ENCODE measurements at regions not wholly inside any gene's neighbourhood (a gene's known extent, or its start where the extent isn't known, plus 50 kb on each side); places are given as distances from the start of the nearest gene placed in this dataset.
"Not testable (repeated sequence)": the region's sequence is repeated elsewhere in the genome, so short reads cannot be mapped to it uniquely, and the experiment has no call there.

DNA sequence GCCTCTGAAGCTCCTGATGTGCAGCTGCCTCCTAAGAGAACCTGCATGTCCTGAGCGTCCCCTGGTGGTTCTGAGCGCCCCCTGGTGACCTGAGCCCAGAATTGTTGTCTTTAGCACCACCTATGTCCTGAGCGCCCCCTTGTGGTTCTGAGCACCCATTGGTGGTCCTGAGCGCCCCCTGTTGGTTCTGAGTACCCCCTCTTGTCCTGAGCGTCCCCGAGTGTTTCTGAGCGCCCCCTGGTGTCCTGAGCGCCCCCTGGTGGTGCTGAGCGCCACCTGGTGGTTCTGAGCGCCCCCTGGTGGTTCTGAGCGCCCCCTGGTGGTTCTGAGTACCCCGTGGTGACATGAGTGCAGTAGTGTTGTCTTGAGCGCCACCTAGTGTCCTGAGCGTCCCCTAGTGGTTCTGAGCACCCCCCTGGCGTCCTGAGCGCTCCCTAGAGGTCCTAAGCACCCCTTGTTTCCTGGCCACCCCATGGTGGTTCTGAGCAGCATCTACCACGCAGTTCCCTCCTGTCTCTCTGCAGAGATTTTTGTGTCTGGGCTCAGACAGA is 782.5 kb downstream of the TMEM121 start:
- Histone ChIP-seq H3K36me3 (ENCODE audit: control insufficient read depth, low read depth, low read length) (no peaks in the 10 kb centered on the region), H3K9me3 (ENCODE audit: control insufficient read depth, low read depth, low read length) (peaks cover 52% of the 10 kb centered on the region), H3K4me3 (ENCODE audit: low read length) (no peak overlapping the region), H3K27ac (ENCODE audit: low read length) (no peak overlapping the region), H3K4me1 (ENCODE audit: control insufficient read depth, low read depth, low read length) (no peaks in the 10 kb centered on the region), H3K9ac (ENCODE audit: low read length) (no peak overlapping the region), H3K27me3 (ENCODE audit: control insufficient read depth, insufficient read depth, low read length) (no peaks in the 10 kb centered on the region)

DNA sequence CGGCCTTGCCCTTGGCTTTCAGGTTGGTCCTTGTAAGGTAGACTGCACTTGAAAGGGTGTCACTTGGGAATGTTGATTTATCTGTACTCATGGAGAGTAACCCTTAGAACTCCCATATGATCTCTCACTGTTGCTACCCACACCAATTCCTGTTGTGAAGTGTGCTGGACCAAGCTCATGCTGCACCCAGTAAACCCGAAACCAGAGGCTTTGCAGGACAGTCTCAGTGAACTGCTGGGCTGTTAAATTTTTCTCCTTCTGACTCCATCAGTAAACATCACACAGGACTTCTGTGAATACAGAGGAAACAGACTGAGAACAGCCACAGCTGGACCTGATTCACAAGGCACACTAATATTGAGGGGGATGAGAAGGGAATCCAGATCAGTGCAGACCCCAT is 783.0 kb downstream of the TMEM121 start:
- H3K9ac ChIP-seq (ENCODE audit: low read length) = no peak overlapping the region
- H3K27ac ChIP-seq (ENCODE audit: low read length) = no peak overlapping the region
- H3K27me3 ChIP-seq (ENCODE audit: control insufficient read depth, insufficient read depth, low read length) = no peaks in the 10 kb centered on the region
- peaks cover 51% of the 10 kb centered on the region for H3K9me3 ChIP-seq (ENCODE audit: control insufficient read depth, low read depth, low read length)
- no peaks in the 10 kb centered on the region for H3K36me3 ChIP-seq (ENCODE audit: control insufficient read depth, low read depth, low read length)
- H3K4me3 ChIP-seq (ENCODE audit: low read length) = no peak overlapping the region
- no peaks in the 10 kb centered on the region for H3K4me1 ChIP-seq (ENCODE audit: control insufficient read depth, low read depth, low read length)

DNA sequence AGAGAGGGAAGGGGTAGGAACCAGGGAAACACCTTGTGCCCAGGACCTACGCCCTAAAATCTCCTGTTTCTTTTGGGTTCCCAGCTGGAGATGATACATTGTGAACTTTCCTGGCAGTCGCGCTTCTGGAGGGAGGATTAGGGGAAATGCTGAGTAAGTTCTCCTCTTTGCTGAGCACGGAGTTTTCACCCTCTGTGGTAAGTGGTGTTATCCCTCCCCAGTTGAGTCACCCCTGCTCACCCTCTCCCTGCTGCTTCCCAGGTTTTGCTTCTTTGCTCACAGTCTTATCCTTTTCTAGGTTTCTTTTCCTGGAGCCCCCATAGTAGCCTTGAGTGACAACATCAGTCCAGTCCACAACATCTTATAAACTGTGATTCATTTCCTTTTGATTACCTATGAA is 789.1 kb downstream of the TMEM121 start:
- Histone ChIP-seq H3K4me3 (ENCODE audit: low read length) (no peak overlapping the region), H3K36me3 (ENCODE audit: control insufficient read depth, low read depth, low read length) (no peaks in the 10 kb centered on the region), H3K9ac (ENCODE audit: low read length) (no peak overlapping the region), H3K27me3 (ENCODE audit: control insufficient read depth, insufficient read depth, low read length) (no peaks in the 10 kb centered on the region), H3K9me3 (ENCODE audit: control insufficient read depth, low read depth, low read length) (peaks cover 38% of the 10 kb centered on the region), H3K4me1 (ENCODE audit: control insufficient read depth, low read depth, low read length) (no peaks in the 10 kb centered on the region), H3K27ac (ENCODE audit: low read length) (no peak overlapping the region)

DNA sequence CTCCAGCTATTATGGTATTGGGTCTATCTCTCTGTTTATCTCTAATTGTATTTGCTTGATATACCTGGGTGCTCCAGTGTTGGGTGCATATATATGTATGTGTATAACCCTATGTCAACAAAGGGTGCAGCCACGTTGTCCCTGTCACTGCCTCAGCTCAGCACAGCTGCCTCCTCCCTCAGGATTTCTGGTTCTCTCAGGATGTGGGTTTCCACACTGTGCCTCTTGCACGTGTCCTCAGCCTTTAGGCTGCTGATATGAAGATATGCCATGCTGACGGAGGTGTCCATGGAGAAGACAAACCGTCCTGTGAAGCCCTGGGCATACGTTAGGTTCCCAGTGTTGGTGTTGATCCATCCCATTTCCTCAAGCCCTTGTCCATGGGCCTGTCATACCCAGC is 791.2 kb downstream of the TMEM121 start:
- H3K9me3 ChIP-seq (ENCODE audit: control insufficient read depth, low read depth, low read length) = peaks cover 32% of the 10 kb centered on the region

DNA sequence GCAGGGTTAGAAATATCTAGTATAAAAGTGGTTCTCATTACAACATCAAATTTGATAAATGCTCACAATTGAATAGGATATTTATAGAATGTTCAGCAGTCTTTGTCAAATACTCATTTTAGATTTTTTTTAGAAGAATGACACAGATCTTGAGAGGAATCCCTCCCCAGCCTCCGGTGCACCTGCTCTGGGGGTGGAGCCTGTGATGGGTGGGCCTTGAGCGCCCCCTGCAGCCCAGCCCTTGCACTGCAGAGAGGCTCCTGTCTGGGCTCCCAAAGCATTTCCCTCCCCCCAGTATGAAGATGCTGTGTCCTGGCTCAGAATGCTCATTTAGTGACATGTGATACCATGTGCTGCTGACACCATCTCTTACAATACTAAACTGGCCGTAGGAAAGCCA is 792.3 kb downstream of the TMEM121 start:
- peaks cover 26% of the 10 kb centered on the region for H3K9me3 ChIP-seq (ENCODE audit: control insufficient read depth, low read depth, low read length)
- no peaks in the 10 kb centered on the region for H3K4me1 ChIP-seq (ENCODE audit: control insufficient read depth, low read depth, low read length)
- H3K27me3 ChIP-seq (ENCODE audit: control insufficient read depth, insufficient read depth, low read length) = no peaks in the 10 kb centered on the region
- H3K36me3 ChIP-seq (ENCODE audit: control insufficient read depth, low read depth, low read length) = no peaks in the 10 kb centered on the region
- H3K4me3 ChIP-seq (ENCODE audit: low read length) = no peak overlapping the region
- H3K9ac ChIP-seq (ENCODE audit: low read length) = no peak overlapping the region
- no peak overlapping the region for H3K27ac ChIP-seq (ENCODE audit: low read length)

More for the DNA sequence above, 791.2 kb downstream of the TMEM121 start:
- no peak overlapping the region for H3K9ac ChIP-seq (ENCODE audit: low read length)
- no peaks in the 10 kb centered on the region for H3K4me1 ChIP-seq (ENCODE audit: control insufficient read depth, low read depth, low read length)
- H3K36me3 ChIP-seq (ENCODE audit: control insufficient read depth, low read depth, low read length) = no peaks in the 10 kb centered on the region
- H3K27ac ChIP-seq (ENCODE audit: low read length) = no peak overlapping the region
- no peak overlapping the region for H3K4me3 ChIP-seq (ENCODE audit: low read length)
- H3K27me3 ChIP-seq (ENCODE audit: control insufficient read depth, insufficient read depth, low read length) = no peaks in the 10 kb centered on the region

DNA sequence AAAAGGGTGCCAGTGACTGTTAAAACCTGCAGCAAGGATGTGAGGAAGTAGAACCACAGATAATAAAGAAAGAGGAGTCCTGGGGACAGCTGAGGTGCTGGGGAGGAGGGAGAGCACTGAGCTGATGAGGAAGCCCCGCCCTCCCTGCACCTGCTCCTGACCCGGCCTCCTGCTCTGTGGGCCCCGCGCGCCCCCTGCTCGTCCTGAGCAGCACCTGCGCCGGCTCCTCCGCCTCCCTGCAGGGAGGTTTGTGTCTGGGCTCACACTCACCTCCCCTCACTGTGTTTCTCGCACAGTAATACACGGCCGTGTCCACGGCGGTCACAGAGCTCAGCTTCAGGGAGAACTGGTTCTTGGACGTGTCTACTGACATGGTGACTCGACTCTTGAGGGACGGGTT is 797.6 kb downstream of the TMEM121 start:
- H3K4me3 ChIP-seq (ENCODE audit: low read length); H3K27ac ChIP-seq (ENCODE audit: low read length); H3K36me3 ChIP-seq (ENCODE audit: control insufficient read depth, low read depth, low read length); H3K27me3 ChIP-seq (ENCODE audit: control insufficient read depth, insufficient read depth, low read length); H3K9ac ChIP-seq (ENCODE audit: low read length); H3K4me1 ChIP-seq (ENCODE audit: control insufficient read depth, low read depth, low read length): not testable (repeated sequence)
- H3K9me3 ChIP-seq (ENCODE audit: control insufficient read depth, low read depth, low read length) = peaks cover 24% of the 10 kb centered on the region

DNA sequence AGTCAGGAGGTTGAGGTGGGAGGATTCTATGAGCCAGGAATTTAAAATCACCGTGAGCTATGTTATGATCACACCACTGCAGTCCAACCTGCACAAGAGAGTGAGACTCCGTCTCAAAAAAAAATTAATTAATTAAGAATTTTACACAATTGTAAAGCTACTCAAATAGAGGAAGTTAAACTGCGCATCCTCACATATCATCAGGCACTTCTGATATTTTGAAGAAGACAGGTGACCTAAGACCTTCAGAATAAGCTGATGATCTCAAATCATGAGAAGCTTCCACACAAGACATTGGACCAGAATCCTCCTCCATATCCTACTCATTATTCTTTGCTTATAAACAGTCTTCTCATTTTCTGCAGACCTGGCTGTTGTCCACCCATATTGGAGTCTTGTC is 800.9 kb downstream of the TMEM121 start:
- Histone ChIP-seq H3K4me1 (ENCODE audit: control insufficient read depth, low read depth, low read length) (no peaks in the 10 kb centered on the region), H3K9ac (ENCODE audit: low read length) (no peak overlapping the region), H3K9me3 (ENCODE audit: control insufficient read depth, low read depth, low read length) (peaks cover 36% of the 10 kb centered on the region), H3K27ac (ENCODE audit: low read length) (no peak overlapping the region), H3K4me3 (ENCODE audit: low read length) (no peak overlapping the region), H3K27me3 (ENCODE audit: control insufficient read depth, insufficient read depth, low read length) (no peaks in the 10 kb centered on the region), H3K36me3 (ENCODE audit: control insufficient read depth, low read depth, low read length) (no peaks in the 10 kb centered on the region)

DNA sequence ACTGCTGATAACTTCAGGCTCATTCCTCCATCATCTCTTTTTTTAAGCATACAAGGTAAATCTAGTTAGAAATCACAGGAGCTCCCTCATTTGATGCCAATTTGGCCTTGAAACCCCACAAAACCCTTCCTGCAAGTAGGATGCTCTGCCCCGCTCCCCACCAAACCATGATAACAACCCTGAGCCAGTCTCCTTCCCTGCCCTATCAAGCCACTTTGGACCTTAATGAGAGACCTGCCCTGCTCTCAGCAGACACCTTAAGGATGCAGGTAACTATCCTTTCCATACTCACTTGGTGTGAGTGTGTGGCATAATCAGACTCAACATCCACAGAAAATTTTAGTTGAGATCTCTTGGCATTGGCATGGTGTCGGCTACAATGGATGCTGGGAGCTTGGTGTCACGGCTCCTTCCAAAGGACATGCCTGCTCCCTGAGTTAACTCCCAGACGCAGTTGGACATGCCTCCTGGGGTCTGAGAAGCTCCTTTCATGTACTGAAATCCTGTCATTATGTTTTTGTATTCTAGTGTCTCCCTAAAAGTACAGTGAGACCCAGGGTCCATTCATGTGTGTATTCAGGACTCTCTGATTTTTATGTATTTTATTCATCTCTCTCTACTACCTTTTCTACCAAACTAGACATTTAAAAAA is 801.4 kb downstream of the TMEM121 start:
- not testable (repeated sequence) for H3K9ac ChIP-seq (ENCODE audit: low read length); H3K4me3 ChIP-seq (ENCODE audit: low read length); H3K27ac ChIP-seq (ENCODE audit: low read length); H3K4me1 ChIP-seq (ENCODE audit: control insufficient read depth, low read depth, low read length); H3K27me3 ChIP-seq (ENCODE audit: control insufficient read depth, insufficient read depth, low read length); H3K36me3 ChIP-seq (ENCODE audit: control insufficient read depth, low read depth, low read length)
- peaks cover 36% of the 10 kb centered on the region for H3K9me3 ChIP-seq (ENCODE audit: control insufficient read depth, low read depth, low read length)

DNA sequence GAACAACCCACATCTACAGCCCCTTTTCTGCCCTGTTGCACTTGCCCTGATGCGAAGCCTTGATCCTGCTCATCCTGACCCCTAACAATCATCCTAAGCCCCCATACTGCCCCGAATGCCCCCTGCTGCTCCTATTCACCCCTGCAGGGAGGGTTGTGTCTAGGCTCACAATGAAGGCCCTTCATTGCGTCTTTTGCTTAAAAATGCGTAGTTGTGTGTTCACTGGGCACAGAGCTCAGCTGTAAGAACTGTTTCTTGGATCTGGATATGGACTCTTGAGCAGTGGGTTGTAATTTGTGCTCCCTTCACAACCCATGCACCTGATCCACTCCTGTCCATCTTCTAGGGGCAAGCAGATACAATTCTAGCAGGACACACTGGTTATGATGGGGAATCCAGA is 802.9 kb downstream of the TMEM121 start:
- not testable (repeated sequence) for H3K4me3 ChIP-seq (ENCODE audit: low read length); H3K9ac ChIP-seq (ENCODE audit: low read length); H3K27me3 ChIP-seq (ENCODE audit: control insufficient read depth, insufficient read depth, low read length); H3K36me3 ChIP-seq (ENCODE audit: control insufficient read depth, low read depth, low read length); H3K27ac ChIP-seq (ENCODE audit: low read length); H3K4me1 ChIP-seq (ENCODE audit: control insufficient read depth, low read depth, low read length)
- peaks cover 46% of the 10 kb centered on the region for H3K9me3 ChIP-seq (ENCODE audit: control insufficient read depth, low read depth, low read length)

DNA sequence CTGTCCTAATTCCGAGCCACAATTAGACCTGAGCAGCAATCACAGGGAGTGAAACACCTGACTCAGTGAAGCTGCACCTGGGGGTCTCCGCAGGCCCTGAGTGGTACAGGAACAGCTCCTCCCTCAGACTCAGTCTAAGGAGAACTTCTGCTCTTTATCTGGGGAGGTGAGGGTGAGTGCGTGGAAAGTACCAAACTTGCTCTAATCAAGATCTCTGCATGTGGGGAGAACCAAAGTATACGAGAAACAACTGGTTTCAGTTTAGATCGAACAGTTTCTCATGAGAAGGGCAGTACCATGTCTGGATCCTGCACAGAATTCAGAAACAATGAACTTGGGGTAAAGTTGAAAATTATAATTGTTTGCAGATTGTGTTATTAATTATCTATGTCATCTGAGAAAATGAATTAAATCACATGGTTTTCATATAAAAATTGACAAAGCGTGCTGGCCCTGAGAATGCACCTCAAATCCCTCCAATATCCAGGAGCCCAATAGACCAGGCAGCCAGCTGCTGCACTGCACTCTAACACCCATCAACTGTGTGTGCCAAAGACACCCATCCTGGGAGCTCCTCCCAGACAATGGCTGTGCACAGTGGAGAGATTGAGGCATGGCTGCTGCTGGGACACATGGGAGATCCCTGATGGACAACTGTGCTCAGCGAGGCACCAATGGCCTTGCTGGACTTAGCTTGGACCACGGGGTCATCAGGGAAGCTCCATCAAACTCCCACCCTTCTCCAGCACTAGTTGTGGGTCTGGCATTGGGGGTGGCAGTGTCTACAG is 803.8 kb downstream of the TMEM121 start:
- peaks cover 46% of the 10 kb centered on the region for H3K9me3 ChIP-seq (ENCODE audit: control insufficient read depth, low read depth, low read length)
- not testable (repeated sequence) for H3K27me3 ChIP-seq (ENCODE audit: control insufficient read depth, insufficient read depth, low read length); H3K36me3 ChIP-seq (ENCODE audit: control insufficient read depth, low read depth, low read length); H3K27ac ChIP-seq (ENCODE audit: low read length); H3K4me1 ChIP-seq (ENCODE audit: control insufficient read depth, low read depth, low read length); H3K4me3 ChIP-seq (ENCODE audit: low read length); H3K9ac ChIP-seq (ENCODE audit: low read length)

DNA sequence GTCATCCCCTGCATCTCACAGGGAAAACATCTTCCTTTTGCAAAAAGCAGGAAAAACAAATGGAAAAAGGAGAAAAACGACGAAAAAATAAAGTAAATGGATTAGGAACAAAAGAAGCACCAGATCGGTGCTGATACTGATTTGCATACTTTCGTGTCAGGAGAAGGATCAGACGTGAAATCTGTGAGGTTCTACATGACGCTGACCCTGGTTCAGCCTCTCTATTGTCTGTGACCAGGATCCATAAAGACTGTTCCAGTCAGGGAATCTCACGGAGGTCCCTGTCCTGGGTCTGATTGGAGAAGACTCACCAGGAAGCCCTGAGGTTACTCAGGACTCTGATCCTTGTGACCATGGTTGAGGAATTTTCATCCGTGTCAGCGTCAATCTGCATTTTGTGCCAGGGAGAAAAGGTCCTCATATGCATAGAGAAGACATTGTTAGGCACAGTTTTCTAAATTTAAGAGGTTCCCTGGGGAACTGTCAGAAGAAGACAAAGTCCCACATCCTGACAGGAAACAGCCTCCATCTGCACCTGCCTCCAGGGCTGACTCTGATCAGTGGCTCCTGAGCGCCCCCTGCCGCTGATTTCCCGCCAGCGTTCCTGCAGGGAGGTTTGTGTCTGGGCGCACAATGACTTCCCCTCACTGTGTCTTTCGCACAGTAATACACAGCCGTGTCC is 808.2 kb downstream of the TMEM121 start:
- not testable (repeated sequence) for H3K4me3 ChIP-seq (ENCODE audit: low read length); H3K9ac ChIP-seq (ENCODE audit: low read length)

More for the DNA sequence above, 808.2 kb downstream of the TMEM121 start:
- H3K36me3 ChIP-seq (ENCODE audit: control insufficient read depth, low read depth, low read length); H3K27ac ChIP-seq (ENCODE audit: low read length); H3K27me3 ChIP-seq (ENCODE audit: control insufficient read depth, insufficient read depth, low read length); H3K4me1 ChIP-seq (ENCODE audit: control insufficient read depth, low read depth, low read length): not testable (repeated sequence)
- peaks cover 35% of the 10 kb centered on the region for H3K9me3 ChIP-seq (ENCODE audit: control insufficient read depth, low read depth, low read length)
